HFF-Myc (cell line): ENCODE measurements at regions not wholly inside any gene's neighbourhood (a gene's known extent, or its start where the extent isn't known, plus 50 kb on each side); places are given as distances from the start of the nearest gene placed in this dataset.

ENCODE experiments used
- DNase-seq: peaks from one replicate; pipeline ENCODE4 v3.0.0-alpha.2; 2011; ENCODE audit warnings: low read depth; ENCODE audit errors: extremely low read depth
- H3K4me3 ChIP-seq: replicated peaks from 2 replicates; pipeline ENCODE4 v1.5.1; 2011; ENCODE audit warnings: low read depth, mild to moderate bottlenecking, control low read depth, low read length
- TF ChIP-seq, protein P1 (sequence below): IDR thresholded peaks from 2 replicates; pipeline ENCODE4 v1.5.1; 2012; ENCODE audit warnings: mild to moderate bottlenecking, low read depth, low read length, control low read depth; ENCODE audit errors: missing control alignments

DNA sequence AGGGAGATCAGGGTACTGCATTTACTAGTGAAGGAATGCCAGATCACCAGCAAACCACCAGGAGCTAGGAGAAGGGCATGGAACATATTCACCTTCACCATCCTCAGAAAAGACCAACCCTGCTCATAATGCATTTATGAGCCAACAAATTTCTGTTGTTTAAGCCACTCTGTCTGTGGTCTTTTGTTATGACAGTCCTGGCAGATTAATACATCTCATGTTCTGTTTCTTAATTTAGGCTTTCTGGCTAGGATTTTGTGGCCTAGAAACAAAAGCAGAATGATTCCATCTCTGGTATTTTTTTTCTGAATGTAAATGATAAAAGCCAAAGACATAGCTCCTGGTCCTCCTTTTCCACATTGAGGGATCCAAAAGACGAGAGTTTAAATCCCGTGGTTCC, 797.9 kb downstream of the TYW1 start:
- TF ChIP-seq, protein P1, sequence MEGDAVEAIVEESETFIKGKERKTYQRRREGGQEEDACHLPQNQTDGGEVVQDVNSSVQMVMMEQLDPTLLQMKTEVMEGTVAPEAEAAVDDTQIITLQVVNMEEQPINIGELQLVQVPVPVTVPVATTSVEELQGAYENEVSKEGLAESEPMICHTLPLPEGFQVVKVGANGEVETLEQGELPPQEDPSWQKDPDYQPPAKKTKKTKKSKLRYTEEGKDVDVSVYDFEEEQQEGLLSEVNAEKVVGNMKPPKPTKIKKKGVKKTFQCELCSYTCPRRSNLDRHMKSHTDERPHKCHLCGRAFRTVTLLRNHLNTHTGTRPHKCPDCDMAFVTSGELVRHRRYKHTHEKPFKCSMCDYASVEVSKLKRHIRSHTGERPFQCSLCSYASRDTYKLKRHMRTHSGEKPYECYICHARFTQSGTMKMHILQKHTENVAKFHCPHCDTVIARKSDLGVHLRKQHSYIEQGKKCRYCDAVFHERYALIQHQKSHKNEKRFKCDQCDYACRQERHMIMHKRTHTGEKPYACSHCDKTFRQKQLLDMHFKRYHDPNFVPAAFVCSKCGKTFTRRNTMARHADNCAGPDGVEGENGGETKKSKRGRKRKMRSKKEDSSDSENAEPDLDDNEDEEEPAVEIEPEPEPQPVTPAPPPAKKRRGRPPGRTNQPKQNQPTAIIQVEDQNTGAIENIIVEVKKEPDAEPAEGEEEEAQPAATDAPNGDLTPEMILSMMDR, result no peak
- no peak overlapping the region for H3K4me3 ChIP-seq
- no peak for DNase-seq

DNA sequence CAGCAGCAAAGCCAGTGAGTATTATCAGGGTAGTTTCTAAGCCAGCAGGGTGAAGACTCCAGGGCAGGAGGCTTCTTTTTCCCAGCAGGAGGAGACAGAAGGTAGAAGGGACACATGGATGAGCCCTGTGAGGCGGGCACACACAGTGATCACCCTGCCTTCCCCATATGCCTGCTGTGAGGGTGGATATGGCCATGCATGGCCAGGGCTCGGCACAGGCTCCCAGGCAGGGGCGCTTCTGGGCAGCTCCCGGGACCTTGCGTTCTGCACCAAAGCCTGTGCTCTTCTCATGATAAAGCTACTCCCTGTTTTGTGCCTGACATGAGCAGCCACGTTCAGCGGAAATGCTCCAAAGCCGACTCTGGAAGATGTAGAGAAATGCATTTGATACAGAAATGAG, 807.2 kb downstream of the TYW1 start:
- H3K4me3 ChIP-seq, result no peak overlapping the region
- no peak for DNase-seq
- TF ChIP-seq, protein P1, result no peak

DNA sequence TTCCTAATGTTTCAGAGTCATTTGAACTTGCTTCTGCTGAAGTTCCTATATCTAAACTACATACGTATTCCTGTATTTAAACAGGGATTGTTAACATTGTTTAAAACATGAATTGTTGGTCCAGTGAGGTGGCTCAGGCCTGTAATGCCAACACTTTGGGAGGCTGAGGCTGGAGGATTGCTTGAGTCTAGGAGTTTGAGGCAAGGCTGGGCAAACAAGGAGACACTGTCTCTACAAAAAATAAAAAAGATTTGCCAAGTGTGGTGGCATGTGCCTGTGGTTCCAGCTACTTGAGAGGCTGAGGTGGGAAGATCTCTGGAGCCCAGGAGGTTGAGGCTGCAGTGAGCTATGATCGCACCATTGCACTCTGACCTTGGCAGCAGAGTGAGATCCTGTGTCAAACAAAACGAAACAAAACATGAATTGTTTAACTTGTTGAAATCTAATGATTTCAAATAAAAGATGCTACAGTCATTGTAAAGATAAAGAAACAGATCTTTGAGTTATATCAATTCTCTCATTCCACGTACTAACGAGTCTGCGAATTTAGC, 809.4 kb downstream of the TYW1 start:
- TF ChIP-seq, protein P1, result no peak
- no peak overlapping the region for H3K4me3 ChIP-seq
- no peak for DNase-seq

DNA sequence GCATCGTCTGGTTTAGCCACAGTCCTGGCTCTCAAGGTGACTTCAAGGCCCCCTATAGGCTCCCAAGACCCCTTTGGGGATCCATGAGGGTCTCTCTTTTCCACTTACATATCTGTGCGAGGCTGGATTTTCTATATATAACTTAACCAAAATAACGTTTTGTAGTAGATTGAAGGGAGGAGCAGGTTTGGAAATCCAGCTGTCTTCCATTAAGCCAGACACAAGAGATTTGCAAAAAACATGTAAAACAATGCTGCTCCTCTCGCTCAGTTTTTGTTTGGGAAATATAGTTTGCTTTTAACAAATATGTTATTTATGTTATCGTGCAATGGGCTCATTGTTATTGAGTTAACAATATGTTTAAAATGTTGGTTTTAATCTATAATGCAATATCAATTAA, 811.2 kb downstream of the TYW1 start:
- no peak for DNase-seq
- TF ChIP-seq, protein P1, result no peak
- H3K4me3 ChIP-seq, result no peak overlapping the region

DNA sequence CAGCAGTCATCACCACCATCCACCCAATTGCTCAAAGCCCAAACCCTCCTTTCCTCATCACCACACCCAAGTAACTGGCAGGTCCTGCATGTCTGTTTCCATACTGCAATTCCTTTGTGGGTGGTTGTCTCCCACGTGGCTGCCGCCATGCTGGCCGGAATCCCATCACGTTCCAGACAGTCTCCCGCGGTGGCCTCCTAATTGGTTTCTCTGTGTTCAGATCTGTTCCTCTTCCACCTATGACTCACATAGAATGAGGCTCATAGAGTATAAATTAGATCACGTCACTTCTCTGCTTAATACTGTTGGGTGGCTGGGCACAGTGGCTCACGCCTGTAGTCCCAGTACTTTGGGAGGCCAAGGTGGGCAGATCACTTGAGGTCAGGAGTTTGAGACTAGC, 813.0 kb downstream of the TYW1 start:
- TF ChIP-seq, protein P1, result no peak
- H3K4me3 ChIP-seq, result no peak overlapping the region
- DNase-seq, result no peak

DNA sequence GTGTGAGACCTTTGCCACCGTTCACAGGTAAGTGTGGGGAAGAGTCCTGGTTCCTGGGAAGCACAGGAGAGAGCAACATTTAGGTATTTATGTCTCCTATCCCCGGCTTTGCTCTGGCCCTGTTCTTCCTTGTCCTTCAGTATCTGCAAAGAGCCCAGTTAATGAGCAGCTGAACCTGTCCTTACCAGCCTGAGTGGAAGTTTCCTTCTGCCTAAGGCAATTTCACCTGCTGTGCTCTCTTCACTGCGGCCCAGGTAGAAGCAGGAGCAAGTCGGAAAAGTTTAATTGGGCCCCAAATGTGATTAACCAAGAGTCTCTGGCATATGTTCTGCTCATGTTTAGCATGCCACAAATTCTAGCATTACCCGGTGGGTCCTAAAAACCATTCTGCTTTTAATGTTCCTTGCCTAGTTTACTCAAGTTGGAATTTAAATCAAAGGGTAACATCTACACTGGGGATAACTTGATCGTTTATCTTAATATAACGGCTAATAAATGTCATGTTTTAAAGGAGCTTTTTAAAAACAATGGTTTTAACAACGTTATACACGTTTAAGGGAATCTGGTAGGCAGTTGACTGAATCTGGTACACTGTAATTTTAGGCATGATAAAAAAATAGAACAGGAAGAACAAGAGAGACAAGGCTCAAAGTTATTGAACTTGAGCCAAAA, 817.1 kb downstream of the TYW1 start:
- TF ChIP-seq, protein P1, result no peak
- H3K4me3 ChIP-seq, result no peak overlapping the region
- DNase-seq, result no peak

DNA sequence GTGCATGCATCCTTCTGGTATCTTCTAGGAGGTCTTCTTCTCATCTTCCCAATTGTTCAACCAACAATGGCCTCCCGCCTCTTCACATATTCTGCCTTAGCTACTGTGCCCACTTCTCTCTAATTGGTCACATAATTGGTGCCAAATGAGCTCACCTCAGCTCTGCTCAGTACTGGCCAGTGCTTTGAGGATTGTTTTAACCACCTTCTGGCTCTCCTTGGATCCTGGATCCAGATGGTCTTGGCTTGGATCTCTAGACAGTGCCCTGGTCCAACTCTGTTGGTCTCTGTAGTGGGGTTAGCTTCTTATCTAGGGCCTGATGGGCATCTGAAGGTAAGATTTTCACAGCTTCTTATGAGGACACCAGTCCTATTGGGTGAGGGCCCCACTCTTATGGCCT, 820.8 kb downstream of the TYW1 start:
- no peak for DNase-seq
- TF ChIP-seq, protein P1, result no peak
- no peak overlapping the region for H3K4me3 ChIP-seq
